ENCODE measurements at regions not wholly inside any gene's neighbourhood (a gene's known extent, or its start where the extent isn't known, plus 50 kb on each side); places are given as distances from the start of the nearest gene placed in this dataset.
"Not testable (repeated sequence)": the region's sequence is repeated elsewhere in the genome, so short reads cannot be mapped to it uniquely, and the experiment has no call there.

- DNase-seq: no peak
These were observed 130.6 kb downstream of the SPP2 start for GRCh38 chr2:234181121-234181520.

GRCh38 chr2:234179031-234179363 is 128.5 kb downstream of the SPP2 start:
- no peak for DNase-seq

- peak; percentile 3 for DNase-seq
These were observed 128.0 kb downstream of the SPP2 start for GRCh38 chr2:234178330-234179030.

- DNase-seq: no peak
These were observed 125.1 kb downstream of the SPP2 start for GRCh38 chr2:234175649-234176048.

- DNase-seq: no peak
These were observed 124.2 kb downstream of the SPP2 start for GRCh38 chr2:234174742-234175141.

GRCh38 chr2:234172532-234172931 is 122.0 kb downstream of the SPP2 start:
- no peak for DNase-seq

GRCh38 chr2:234172066-234172465 is 121.6 kb downstream of the SPP2 start:
- no peak for DNase-seq

- no peak for DNase-seq
These were observed 121.2 kb downstream of the SPP2 start for GRCh38 chr2:234171666-234172065.

GRCh38 chr2:234169674-234170073 is 119.2 kb downstream of the SPP2 start:
- DNase-seq: no peak

- DNase-seq: not testable (repeated sequence)
These were observed 118.4 kb downstream of the SPP2 start for GRCh38 chr2:234168605-234169570.

GRCh38 chr2:234166531-234166930 is 116.0 kb downstream of the SPP2 start:
- DNase-seq: no peak

- no peak for DNase-seq
These were observed 114.9 kb downstream of the SPP2 start for GRCh38 chr2:234165421-234165820.

- peak; percentile 13 for DNase-seq
These were observed 114.3 kb downstream of the SPP2 start for GRCh38 chr2:234164493-234165413.

GRCh38 chr2:234163510-234164045 is 113.1 kb downstream of the SPP2 start:
- no peak for DNase-seq

GRCh38 chr2:234162861-234163260 is 112.4 kb downstream of the SPP2 start:
- DNase-seq: no peak

- no peak for DNase-seq
These were observed 111.4 kb downstream of the SPP2 start for GRCh38 chr2:234161932-234162331.

GRCh38 chr2:234158812-234159211 is 108.3 kb downstream of the SPP2 start:
- DNase-seq: no peak

GRCh38 chr2:234157817-234158588 is 107.5 kb downstream of the SPP2 start:
- no peak for DNase-seq

- DNase-seq: no peak
These were observed 105.8 kb downstream of the SPP2 start for GRCh38 chr2:234156326-234156725.

GRCh38 chr2:234152835-234153234 is 102.3 kb downstream of the SPP2 start:
- DNase-seq: not testable (repeated sequence)

GRCh38 chr2:234147335-234147861 is 96.9 kb downstream of the SPP2 start:
- peak; percentile 11 for DNase-seq
